GM21381 (cell line): ENCODE measurements at regions not wholly inside any gene's neighbourhood (a gene's known extent, or its start where the extent isn't known, plus 50 kb on each side); places are given as distances from the start of the nearest gene placed in this dataset.
"Not testable (repeated sequence)": the region's sequence is repeated elsewhere in the genome, so short reads cannot be mapped to it uniquely, and the experiment has no call there.

Experiments used
- ATAC-seq: cut with Tn5 transposase; IDR thresholded peaks from one replicate; pipeline ENCODE4 v1.9.1; 2021; ENCODE audit warnings: mild to moderate bottlenecking, moderate library complexity; ENCODE audit not compliant: unreplicated experiment

DNA sequence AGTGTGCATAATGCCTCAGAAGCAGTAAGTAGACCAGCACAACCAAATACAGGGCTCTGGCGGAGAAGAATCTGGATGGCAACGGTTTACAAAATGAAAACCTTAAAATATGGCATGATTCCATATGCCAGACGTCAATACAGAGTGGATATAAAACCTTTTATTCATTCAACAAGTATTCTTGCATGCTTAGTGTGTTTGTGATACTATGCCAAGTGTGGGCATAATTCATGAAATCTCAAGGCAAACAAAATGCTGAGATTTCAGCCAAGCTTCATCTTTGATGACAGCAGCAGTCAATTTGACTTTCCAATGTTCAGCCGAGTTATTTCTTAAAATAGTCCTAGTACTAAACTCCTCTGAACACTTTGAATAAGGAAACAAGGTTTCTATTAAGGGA is 119.4 kb downstream of the CD24 start:
- no peak for ATAC-seq

DNA sequence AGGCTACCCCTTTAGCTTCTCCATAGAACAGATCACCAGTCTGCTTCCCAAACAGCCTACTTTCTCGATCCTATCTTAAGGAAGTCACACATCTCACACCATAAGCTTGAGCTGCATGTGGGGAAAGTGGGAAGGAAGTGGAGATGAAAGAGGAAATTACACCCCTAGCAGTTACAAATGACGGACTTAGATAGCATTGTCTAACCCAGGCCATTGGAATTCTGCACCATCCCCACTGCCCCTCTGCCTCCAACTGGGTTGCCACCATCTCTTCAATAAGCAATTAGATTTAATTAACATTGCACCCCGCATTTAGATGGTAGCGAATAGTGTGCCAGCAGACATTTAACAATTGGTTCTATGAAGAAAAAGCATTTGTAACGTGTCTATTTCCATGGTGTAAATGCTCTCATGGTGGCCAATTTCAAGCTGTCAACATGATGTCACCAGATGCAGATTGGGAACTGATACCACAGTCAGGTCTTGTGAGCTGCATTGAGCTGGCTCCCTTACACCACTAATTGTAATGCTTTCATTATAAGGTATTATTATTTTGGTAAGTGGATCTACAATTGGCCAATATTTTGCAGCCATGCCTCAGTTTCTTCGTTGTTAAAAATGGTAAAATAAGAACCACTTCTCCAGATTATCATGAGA is 124.7 kb downstream of the CD24 start:
- no peak for ATAC-seq

DNA sequence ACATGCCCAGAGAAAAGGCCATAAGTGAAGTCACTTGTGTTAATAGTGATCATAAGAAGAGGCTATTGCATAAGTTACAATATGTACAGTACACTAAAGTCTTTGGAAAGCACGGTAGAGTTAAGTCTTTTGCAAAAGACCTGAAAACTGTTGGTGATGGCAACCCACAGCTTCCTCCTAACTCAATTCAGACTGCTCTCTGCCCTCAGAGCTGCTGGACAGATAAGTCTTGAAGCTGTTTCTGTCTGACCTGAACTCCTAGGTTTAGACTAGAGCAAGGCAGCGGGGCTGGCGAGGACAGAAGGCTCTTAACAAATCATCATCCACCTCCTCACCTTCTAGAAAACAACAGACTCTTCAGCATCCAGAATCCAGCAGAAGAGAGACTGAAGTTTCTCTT is 125.4 kb downstream of the CD24 start:
- no peak for ATAC-seq

GRCh38 chr6:106847116-106847515 is 127.4 kb downstream of the CD24 start:
- no peak for ATAC-seq

DNA sequence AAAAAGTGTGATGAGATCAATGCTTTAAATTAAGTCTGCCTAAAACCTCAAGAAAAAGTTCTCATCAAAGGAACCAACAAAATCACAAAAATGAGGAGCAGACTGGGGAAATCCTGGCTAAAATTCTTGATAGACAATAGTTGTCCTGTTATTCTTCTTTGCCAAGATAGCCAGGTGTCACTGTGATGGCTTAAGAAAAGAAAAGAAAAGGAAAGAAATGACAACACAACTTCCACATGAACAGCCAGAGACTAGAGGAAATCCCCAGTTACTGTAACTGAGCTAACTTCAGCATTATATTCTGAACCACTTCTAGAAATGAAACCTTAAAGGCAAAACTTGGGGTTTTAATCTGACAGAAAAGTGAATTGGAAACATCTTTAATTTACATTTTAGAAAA is 129.6 kb downstream of the CD24 start:
- ATAC-seq = peak; percentile 65

- ATAC-seq = no peak
Measured at GRCh38 chr6:106832766-106833510, 141.6 kb downstream of the CD24 start.

- no peak for ATAC-seq
Measured at GRCh38 chr6:106830930-106831329, 143.6 kb downstream of the CD24 start.

GRCh38 chr6:106829451-106829850 is 145.1 kb downstream of the CD24 start:
- no peak for ATAC-seq

DNA sequence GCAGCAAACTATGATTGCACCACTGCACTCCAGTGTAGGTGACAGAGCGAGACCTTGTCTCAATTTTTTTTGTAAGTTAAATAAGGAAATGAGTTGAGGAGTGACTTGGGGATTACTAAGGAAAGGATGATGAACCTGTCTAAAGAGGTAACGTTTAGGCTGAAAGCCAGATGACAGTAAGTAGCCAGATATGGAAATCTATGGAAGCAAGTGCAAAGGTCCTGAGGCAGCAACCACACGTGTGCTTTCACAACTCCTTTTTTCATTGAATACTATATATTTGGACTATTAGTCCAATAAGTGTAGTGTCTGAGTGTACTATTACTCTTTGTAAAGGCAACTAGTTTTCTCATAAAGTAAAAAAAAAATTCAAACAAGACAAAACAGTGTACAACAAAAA is 147.4 kb downstream of the CD24 start:
- ATAC-seq = no peak

DNA sequence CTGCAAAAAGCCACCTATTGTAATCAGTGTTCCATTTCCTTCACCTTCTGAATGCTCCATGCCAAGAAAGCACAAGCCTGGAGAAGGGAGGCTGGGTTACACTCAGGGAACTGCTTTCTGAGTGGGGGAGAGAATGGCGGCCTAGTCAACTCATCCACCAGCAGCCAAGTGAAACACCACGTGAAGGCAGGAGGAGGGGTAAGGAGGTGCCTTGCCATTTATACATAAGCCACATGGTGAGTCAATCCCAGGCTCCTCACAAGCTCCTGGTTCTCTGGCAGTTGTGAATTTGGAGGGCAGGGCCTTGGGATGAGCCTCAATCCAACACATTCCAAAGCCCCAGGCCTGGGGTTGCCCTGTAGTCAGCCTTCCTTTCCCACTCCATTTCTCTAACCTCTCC is 149.4 kb downstream of the CD24 start:
- ATAC-seq = no peak

GRCh38 chr6:106823732-106824351 is 150.7 kb downstream of the CD24 start:
- no peak for ATAC-seq

DNA sequence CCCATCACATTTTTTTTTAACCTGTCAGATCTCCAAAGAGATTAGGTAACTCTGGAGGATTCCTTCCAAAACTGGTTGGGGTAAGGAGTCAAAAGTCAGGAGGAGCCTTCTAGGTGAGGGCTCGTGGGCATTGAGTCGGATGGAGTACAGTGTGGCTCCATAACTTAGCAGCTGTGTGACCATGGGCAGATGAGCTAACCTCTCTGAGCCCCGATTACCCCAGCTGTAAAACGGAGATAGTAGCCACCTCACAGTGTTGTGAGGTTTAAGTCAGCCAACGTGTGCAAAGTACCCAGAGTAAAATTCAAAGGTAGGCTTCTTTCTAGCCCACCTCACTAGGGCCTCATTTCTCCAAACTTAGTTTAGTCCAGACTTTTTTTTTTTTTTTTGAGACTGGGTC is 151.5 kb downstream of the CD24 start:
- no peak for ATAC-seq

GRCh38 chr6:106820412-106820852 is 154.1 kb downstream of the CD24 start:
- ATAC-seq = no peak

DNA sequence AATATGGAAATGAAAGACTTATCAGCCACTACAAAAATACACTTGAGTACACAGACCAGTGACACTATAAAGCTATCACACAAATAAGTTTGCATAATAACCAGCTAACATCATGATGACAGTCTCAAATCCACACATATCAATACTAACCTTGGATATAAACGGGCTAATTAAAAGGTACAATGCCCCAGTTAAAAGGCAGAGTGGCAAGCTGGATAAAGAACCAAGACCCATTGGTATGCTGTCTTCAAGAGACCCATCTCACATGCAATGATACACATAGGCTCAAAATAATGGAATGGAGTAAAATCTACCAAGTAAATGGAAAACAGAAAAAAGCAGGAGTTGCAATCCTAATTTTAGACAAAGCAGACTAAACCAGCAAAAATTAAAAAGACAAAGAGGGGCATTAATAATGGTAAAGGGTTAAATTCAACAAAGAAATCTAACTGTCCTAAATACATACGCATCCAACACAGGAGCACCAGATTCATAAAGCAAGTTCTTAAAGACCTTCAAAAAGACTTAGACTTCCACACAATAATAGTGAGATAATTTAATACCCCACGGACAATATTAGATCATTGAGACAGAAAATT is 163.3 kb downstream of the CD24 start:
- ATAC-seq = no peak

DNA sequence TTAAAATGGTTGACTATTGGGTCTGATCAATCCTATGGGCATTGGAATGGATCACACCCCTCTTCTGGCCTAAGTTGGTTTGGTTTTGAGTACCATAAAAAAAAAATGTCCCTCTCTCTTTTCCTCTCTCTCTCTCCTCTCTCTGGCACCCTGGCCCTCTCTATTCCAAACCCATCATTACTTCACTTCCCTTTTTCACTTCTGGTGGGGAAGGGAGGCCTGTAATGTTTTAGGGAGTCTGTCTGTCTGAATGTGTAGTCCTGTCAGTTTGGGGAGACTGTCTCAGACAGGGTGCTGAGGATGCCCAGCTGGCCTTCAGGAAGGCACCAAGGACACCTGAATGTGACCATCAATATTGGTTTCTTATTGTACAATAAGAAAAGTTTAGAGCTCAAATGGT is 165.8 kb downstream of the CD24 start:
- no peak for ATAC-seq

GRCh38 chr6:106807947-106808611 is 166.4 kb downstream of the CD24 start:
- no peak for ATAC-seq

GRCh38 chr6:106806253-106806652 is 168.3 kb downstream of the CD24 start:
- ATAC-seq = not testable (repeated sequence)

GRCh38 chr6:106805771-106806170 is 168.8 kb downstream of the CD24 start:
- no peak for ATAC-seq

GRCh38 chr6:106804346-106805335 is 169.9 kb downstream of the CD24 start:
- ATAC-seq = no peak

GRCh38 chr6:106803188-106803587 is 171.3 kb downstream of the CD24 start:
- ATAC-seq = no peak
